OCI-LY7 (cell line): ENCODE measurements at regions not wholly inside any gene's neighbourhood (a gene's known extent, or its start where the extent isn't known, plus 50 kb on each side); places are given as distances from the start of the nearest gene placed in this dataset.

Experiments
- BruUV-seq: library from RNA; stranded (reverse); fragments of 400-500 nt; replicated peaks from 2 replicates; lab custom pipeline; 2021; lab: Mats Ljungman, UMichigan
- CTCF ChIA-PET: fragments of 300-600 bp; sonication (Branson Sonifier 250); formaldehyde crosslinking; loops from one replicate; lab custom pipeline; 2022; ENCODE audit warnings: antibody characterized with exemption; ENCODE audit not compliant: unreplicated experiment; lab: Charles Lee
- POLR2A ChIA-PET: fragments of 300-600 bp; sonication (Branson Sonifier 250); formaldehyde crosslinking; loops from one replicate; lab custom pipeline; 2022; ENCODE audit warnings: antibody characterized with exemption; lab: Charles Lee
- DNase-seq: peaks from one replicate; pipeline ENCODE4 v3.0.0-alpha.2; 2015; ENCODE audit warnings: low spot score
- H2AFZ ChIP-seq: fragments of 200-600 bp; sonication (generic), shearing (Covaris generic); 2 replicates; pipeline ENCODE4 v1.6.1; 2014; ENCODE audit warnings: mild to moderate bottlenecking, antibody characterized with exemption, low read length, moderate library complexity
- H3K27ac ChIP-seq: fragments of 200-600 bp; sonication (generic); 2 replicates; pipeline ENCODE4 v1.5.1; 2014; ENCODE audit warnings: mixed run types, low read depth, mild to moderate bottlenecking, moderate library complexity, low read length, inconsistent platforms; ENCODE audit not compliant: poor library complexity, severe bottlenecking
- H3K36me3 ChIP-seq: fragments of 200-600 bp; sonication (generic); 2 replicates; pipeline ENCODE4 v1.6.1; 2014; ENCODE audit warnings: mild to moderate bottlenecking, antibody characterized with exemption, low read length, moderate library complexity, mixed read lengths; ENCODE audit not compliant: insufficient read depth
- H3K4me1 ChIP-seq: fragments of 200-600 bp; sonication (generic); 2 replicates; pipeline ENCODE4 v1.5.1; 2014; ENCODE audit warnings: mild to moderate bottlenecking, low read length; ENCODE audit not compliant: insufficient read depth, poor library complexity, severe bottlenecking
- H3K4me2 ChIP-seq: fragments of 200-600 bp; sonication (generic); 2 replicates; pipeline ENCODE4 v1.6.1; 2014; ENCODE audit warnings: mild to moderate bottlenecking, low read length
- H3K4me3 ChIP-seq: fragments of 200-600 bp; sonication (generic); 2 replicates; pipeline ENCODE4 v1.5.1; 2014; ENCODE audit warnings: mild to moderate bottlenecking, low read depth, low read length; ENCODE audit not compliant: poor library complexity, severe bottlenecking
- H3K79me2 ChIP-seq: fragments of 200-600 bp; sonication (generic); 2 replicates; pipeline ENCODE4 v1.6.1; 2016; ENCODE audit warnings: low read depth, mild to moderate bottlenecking, low read length, moderate library complexity, mixed read lengths; ENCODE audit not compliant: insufficient read depth
- H3K9me2 ChIP-seq: fragments of 200-600 bp; sonication (generic); 2 replicates; pipeline ENCODE4 v1.6.1; 2016; ENCODE audit warnings: mild to moderate bottlenecking, low read length, mixed read lengths; ENCODE audit not compliant: insufficient read depth
- H3K9me3 ChIP-seq: fragments of 200-600 bp; sonication (generic); 2 replicates; pipeline ENCODE4 v1.6.1; 2014; ENCODE audit warnings: mild to moderate bottlenecking, mixed run types, low read length, mixed read lengths
- H4K20me1 ChIP-seq: fragments of 200-600 bp; sonication (generic); 2 replicates; pipeline ENCODE4 v1.6.1; 2014; ENCODE audit warnings: mild to moderate bottlenecking, antibody characterized with exemption, low read length, moderate library complexity, mixed read lengths; ENCODE audit not compliant: insufficient read depth
- CTCF ChIP-seq: fragments of 200-600 bp; sonication (generic); conservative IDR thresholded peaks from 2 replicates; pipeline ENCODE4 v1.5.1; 2014; ENCODE audit warnings: mild to moderate bottlenecking, antibody characterized with exemption, low read length, moderate library complexity, mixed read lengths
- EZH2phosphoT487 ChIP-seq: fragments of 200-600 bp; sonication (generic); IDR thresholded peaks from 2 replicates; pipeline ENCODE4 v1.6.1; 2018; ENCODE audit warnings: low read depth, borderline replicate concordance, mild to moderate bottlenecking, mixed run types, antibody characterized with exemption, low read length, moderate library complexity, mixed read lengths
- intact Hi-C: fragments of 100-400 bp; cut with micrococcal nuclease; formaldehyde crosslinking; loops from one replicate; pipeline ENCODE4 v1.10.0; 2022; ENCODE audit not compliant: unreplicated experiment

- H3K9me2 ChIP-seq: no peaks in the 10 kb centered on the region
- H4K20me1 ChIP-seq: no peaks in the 10 kb centered on the region
- H3K9me3 ChIP-seq: no peaks in the 10 kb centered on the region
- ChIA-PET POLR2A (no interaction called here), CTCF (no interaction called here)
- TF ChIP-seq EZH2phosphoT487 (no peak), CTCF (no peak)
- no peak overlapping the region for H2AFZ ChIP-seq
- H3K36me3 ChIP-seq: no peaks in the 10 kb centered on the region
- H3K4me3 ChIP-seq: no peak overlapping the region
- no peak overlapping the region for H3K27ac ChIP-seq
- intact Hi-C loops: no loop called here
- no peaks in the 10 kb centered on the region for H3K4me1 ChIP-seq
- DNase-seq: no peak
- BruUV-seq: no TSS peak
- H3K79me2 ChIP-seq: no peaks in the 10 kb centered on the region
- H3K4me2 ChIP-seq: no peak overlapping the region
Observed at GRCh38 chr17:73939806-73940205, 263.7 kb upstream of the RPL38 start.

GRCh38 chr17:73940511-73940910 is 263.0 kb upstream of the RPL38 start:
- Histone ChIP-seq H3K27ac (no peak overlapping the region), H2AFZ (no peak overlapping the region), H4K20me1 (no peaks in the 10 kb centered on the region), H3K36me3 (no peaks in the 10 kb centered on the region), H3K4me1 (no peaks in the 10 kb centered on the region), H3K79me2 (no peaks in the 10 kb centered on the region), H3K4me3 (no peak overlapping the region), H3K9me2 (no peaks in the 10 kb centered on the region), H3K4me2 (no peak overlapping the region), H3K9me3 (no peaks in the 10 kb centered on the region)
- no TSS peak for BruUV-seq
- POLR2A ChIA-PET: no interaction called here
- no peak for TF ChIP-seq EZH2phosphoT487
- TF ChIP-seq CTCF: no peak
- intact Hi-C loops: no loop called here
- CTCF ChIA-PET: interaction anchor here (0.7 kb wide), 1 partner anchor 341 kb away, joined by 3 read pairs; no protein-coding TSS in a partner anchor
- DNase-seq: no peak

GRCh38 chr17:73941919-73942530 is 261.5 kb upstream of the RPL38 start:
- BruUV-seq: no TSS peak
- Histone ChIP-seq H3K36me3 (no peaks in the 10 kb centered on the region), H3K4me3 (no peak overlapping the region), H3K4me1 (no peaks in the 10 kb centered on the region), H3K27ac (no peak overlapping the region), H4K20me1 (no peaks in the 10 kb centered on the region), H3K9me2 (no peaks in the 10 kb centered on the region), H3K79me2 (no peaks in the 10 kb centered on the region), H2AFZ (no peak overlapping the region), H3K4me2 (no peak overlapping the region), H3K9me3 (no peaks in the 10 kb centered on the region)
- POLR2A ChIA-PET: no interaction called here
- CTCF ChIA-PET: no interaction called here
- intact Hi-C loops: no loop called here
- TF ChIP-seq EZH2phosphoT487: no peak
- TF ChIP-seq CTCF: no peak
- DNase-seq: no peak
